GM12892 (cell line): ENCODE measurements at regions not wholly inside any gene's neighbourhood (a gene's known extent, or its start where the extent isn't known, plus 50 kb on each side); places are given as distances from the start of the nearest gene placed in this dataset.

ENCODE experiments used
- POLR2A ChIP-seq: IDR thresholded peaks from 2 replicates; pipeline ENCODE4 v1.6.1; 2011; ENCODE audit warnings: low read depth, low read length, control low read depth
- POLR2AphosphoS5 ChIP-seq: IDR thresholded peaks from 2 replicates; pipeline ENCODE4 v1.6.1; 2011; ENCODE audit warnings: low read depth, low read length, control low read depth
- TAF1 ChIP-seq: IDR thresholded peaks from 2 replicates; pipeline ENCODE4 v1.6.1; 2011; ENCODE audit warnings: low read depth, mild to moderate bottlenecking, control low read depth, low read length, borderline replicate concordance

DNA sequence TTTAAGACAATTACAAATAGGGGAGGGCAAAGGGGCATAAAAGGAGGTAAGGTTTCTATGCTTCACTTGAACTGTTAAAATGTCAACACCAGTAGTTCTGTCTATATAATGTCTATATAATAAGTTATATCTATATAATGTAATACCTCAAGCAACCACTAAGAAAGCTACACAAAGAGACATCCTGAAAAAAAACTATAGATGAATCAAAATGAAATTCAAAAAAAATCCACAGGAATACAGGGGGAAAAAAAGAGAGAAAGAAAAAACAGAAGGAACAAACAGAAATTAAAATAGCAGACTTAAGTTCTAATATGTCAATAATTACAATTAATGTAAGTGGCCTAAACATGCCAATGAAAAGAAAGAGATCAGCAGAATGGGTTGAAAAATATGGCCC lies 186.0 kb downstream of the KCTD15 start:
- TF ChIP-seq POLR2A: no peak
- no peak for TF ChIP-seq TAF1
- no peak for TF ChIP-seq POLR2AphosphoS5
